Ascending aorta (tissue), 2 donors: ENCODE measurements at regions not wholly inside any gene's neighbourhood (a gene's known extent, or its start where the extent isn't known, plus 50 kb on each side); places are given as distances from the start of the nearest gene placed in this dataset.

ENCODE experiments used
- DNase-seq, 2 donors: peaks; one replicate each; pipeline ENCODE4 v3.0.0-alpha.2; 2019; ENCODE audit warnings: low spot score in 2 of 2
- H3K27ac ChIP-seq, 2 donors: fragments of 200-600 bp; sonication (generic); one replicate each; pipeline ENCODE4 v1.5.1; 2016 to 2017; ENCODE audit warnings: mild to moderate bottlenecking in 1 of 2
- H3K27me3 ChIP-seq: fragments of 200-600 bp; sonication (generic); one replicate; pipeline ENCODE4 v1.5.1; 2017
- H3K36me3 ChIP-seq, 2 donors: fragments of 200-600 bp; sonication (generic); one replicate each; pipeline ENCODE4 v1.5.1; 2016
- H3K4me1 ChIP-seq, 2 donors: fragments of 200-600 bp; sonication (generic); one replicate each; pipeline ENCODE4 v1.5.1; 2016 to 2017; ENCODE audit warnings: mild to moderate bottlenecking in 1 of 2
- H3K4me3 ChIP-seq, 2 donors: fragments of 200-600 bp; sonication (generic); one replicate each; pipeline ENCODE4 v1.5.1; 2016 to 2017; ENCODE audit warnings: mild to moderate bottlenecking in 1 of 2
- H3K9me3 ChIP-seq, 2 donors: fragments of 200-600 bp; sonication (generic); one replicate each; pipeline ENCODE4 v1.5.1; 2016
- CTCF ChIP-seq, 3 experiments: fragments of 200-600 bp in 2 of 3; fragments of 450-650 bp in 1 of 3; sonication (generic) in 2 of 3; IDR thresholded peaks; one replicate each; pipeline ENCODE4 v1.5.1; 2016 to 2019; ENCODE audit warnings: antibody characterized with exemption in 3 of 3, mild to moderate bottlenecking in 1 of 3, moderate library complexity in 1 of 3
- intact Hi-C: fragments of 100-400 bp; cut with DNase I; formaldehyde crosslinking; loops from one replicate; pipeline ENCODE4 v1.15.1; 2023

GRCh38 chr4:67375291-67375690 is 170.0 kb downstream of the CENPC start:
- intact Hi-C loops, result no loop called here
- no peaks in the 10 kb centered on the region for H3K4me1 ChIP-seq

GRCh38 chr4:67371615-67372014 is 173.7 kb downstream of the CENPC start:
- H3K9me3 ChIP-seq, result no peaks in the 10 kb centered on the region
- no peak overlapping the region for H3K4me3 ChIP-seq
- no peaks in the 10 kb centered on the region for H3K4me1 ChIP-seq
- no peaks in the 10 kb centered on the region for H3K36me3 ChIP-seq
- DNase-seq, result no peak
- TF ChIP-seq CTCF (IDR thresholded peaks at IDR 0.05), result no peak
- intact Hi-C loops, result no loop called here
- no peak overlapping the region for H3K27ac ChIP-seq
- H3K27me3 ChIP-seq, result no peaks in the 10 kb centered on the region

More at GRCh38 chr4:67375291-67375690, 170.0 kb downstream of the CENPC start:
- no peak overlapping the region for H3K4me3 ChIP-seq
- no peaks in the 10 kb centered on the region for H3K36me3 ChIP-seq
- no peak overlapping the region for H3K27ac ChIP-seq
- no peak for TF ChIP-seq CTCF (IDR thresholded peaks at IDR 0.05)
- no peaks in the 10 kb centered on the region for H3K9me3 ChIP-seq
- H3K27me3 ChIP-seq, result no peaks in the 10 kb centered on the region
- no peak for DNase-seq

GRCh38 chr4:67366311-67366861 is 178.9 kb downstream of the CENPC start:
- Histone ChIP-seq H3K4me1 (no peaks in the 10 kb centered on the region), H3K4me3 (no peak overlapping the region), H3K27ac (no peak overlapping the region), H3K27me3 (no peaks in the 10 kb centered on the region), H3K9me3 (no peaks in the 10 kb centered on the region), H3K36me3 (no peaks in the 10 kb centered on the region)
- TF ChIP-seq CTCF (IDR thresholded peaks at IDR 0.05), result no peak
- DNase-seq, result no peak
- intact Hi-C loops, result no loop called here

- H3K4me1 ChIP-seq, result no peaks in the 10 kb centered on the region
- H3K27me3 ChIP-seq, result no peaks in the 10 kb centered on the region
- no peak overlapping the region for H3K4me3 ChIP-seq
- H3K9me3 ChIP-seq, result peaks cover 0 to 5% of the 10 kb centered on the region in 2 donors
- DNase-seq, result no peak
- H3K27ac ChIP-seq, result no peak overlapping the region
- intact Hi-C loops, result no loop called here
- TF ChIP-seq CTCF (IDR thresholded peaks at IDR 0.05), result no peak
- no peaks in the 10 kb centered on the region for H3K36me3 ChIP-seq
Measured at GRCh38 chr4:67365661-67366245, 179.6 kb downstream of the CENPC start.

DNA sequence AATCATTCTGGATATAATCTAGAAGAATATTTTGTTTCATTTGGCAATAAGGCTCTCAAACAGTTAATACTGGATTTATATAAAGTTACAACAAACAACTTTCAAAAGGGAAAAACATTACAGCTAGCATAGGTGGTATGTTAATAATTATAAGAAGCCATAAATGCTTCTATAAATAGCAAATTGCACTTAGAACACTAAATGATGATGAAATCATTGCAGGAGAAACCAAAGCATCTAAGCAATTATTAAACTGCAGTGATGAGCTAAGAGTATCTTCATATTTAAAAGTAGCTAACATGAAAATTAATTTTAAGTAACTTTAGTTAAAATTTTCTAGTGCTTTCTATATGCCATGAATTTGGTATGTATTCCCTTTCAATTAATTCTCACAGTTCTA is 189.5 kb downstream of the CENPC start:
- Histone ChIP-seq H3K4me1 (no peaks in the 10 kb centered on the region), H3K9me3 (peaks cover 0 to under 1% of the 10 kb centered on the region in 2 donors), H3K36me3 (no peaks in the 10 kb centered on the region), H3K4me3 (no peak overlapping the region), H3K27me3 (no peaks in the 10 kb centered on the region), H3K27ac (no peak overlapping the region)
- no peak for TF ChIP-seq CTCF (IDR thresholded peaks at IDR 0.05)
- no peak for DNase-seq
- intact Hi-C loops, result no loop called here

GRCh38 chr4:67346654-67347053 is 198.6 kb downstream of the CENPC start:
- Histone ChIP-seq H3K4me3 (no peak overlapping the region), H3K27me3 (no peaks in the 10 kb centered on the region), H3K9me3 (no peaks in the 10 kb centered on the region), H3K36me3 (no peaks in the 10 kb centered on the region), H3K27ac (no peak overlapping the region), H3K4me1 (no peaks in the 10 kb centered on the region)
- intact Hi-C loops, result no loop called here
- TF ChIP-seq CTCF (IDR thresholded peaks at IDR 0.05), result no peak
- DNase-seq, result no peak
